ENCODE measurements at regions not wholly inside any gene's neighbourhood (a gene's known extent, or its start where the extent isn't known, plus 50 kb on each side); places are given as distances from the start of the nearest gene placed in this dataset.

DNA sequence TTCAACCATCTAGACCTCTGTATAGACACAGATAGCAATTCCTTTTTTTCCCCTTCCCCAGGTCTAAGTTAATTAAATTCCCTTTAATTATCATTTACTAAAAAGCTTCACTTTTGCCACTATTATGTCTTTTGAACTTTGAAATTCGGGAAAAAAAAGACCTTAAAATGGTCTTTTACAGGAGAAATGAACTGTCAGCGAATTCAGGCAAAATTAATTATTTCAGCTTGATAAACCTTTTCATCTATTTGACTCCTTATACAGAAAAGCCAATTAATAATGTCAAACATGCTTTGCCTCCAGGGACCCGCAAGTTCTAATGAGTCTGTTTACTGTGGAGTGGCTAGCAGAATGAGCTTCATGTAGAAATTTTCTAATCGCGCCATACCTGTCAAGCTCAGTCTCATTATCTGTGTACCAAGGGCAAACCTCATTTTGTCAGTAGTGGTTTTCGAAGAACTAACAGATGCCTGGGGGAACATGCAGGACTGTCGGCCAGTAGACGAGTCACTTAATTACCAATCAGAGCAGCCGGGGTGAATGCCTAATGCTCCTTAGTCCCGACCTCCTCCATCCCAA lies 287.7 kb downstream of the INSIG2 start:
- no peaks in the 10 kb centered on the region for H3K79me2 ChIP-seq (ENCODE audit: insufficient read depth, low read length)
- H3K36me3 ChIP-seq (ENCODE audit: insufficient read depth, low read length) = no peaks in the 10 kb centered on the region
- no peak overlapping the region for H3K27ac ChIP-seq (ENCODE audit: low read depth, low read length)
- H2AFZ ChIP-seq (ENCODE audit: low read length) = no peak overlapping the region
- no peak overlapping the region for H3K4me2 ChIP-seq (ENCODE audit: insufficient read depth, low read length)
- TF ChIP-seq, protein P1, sequence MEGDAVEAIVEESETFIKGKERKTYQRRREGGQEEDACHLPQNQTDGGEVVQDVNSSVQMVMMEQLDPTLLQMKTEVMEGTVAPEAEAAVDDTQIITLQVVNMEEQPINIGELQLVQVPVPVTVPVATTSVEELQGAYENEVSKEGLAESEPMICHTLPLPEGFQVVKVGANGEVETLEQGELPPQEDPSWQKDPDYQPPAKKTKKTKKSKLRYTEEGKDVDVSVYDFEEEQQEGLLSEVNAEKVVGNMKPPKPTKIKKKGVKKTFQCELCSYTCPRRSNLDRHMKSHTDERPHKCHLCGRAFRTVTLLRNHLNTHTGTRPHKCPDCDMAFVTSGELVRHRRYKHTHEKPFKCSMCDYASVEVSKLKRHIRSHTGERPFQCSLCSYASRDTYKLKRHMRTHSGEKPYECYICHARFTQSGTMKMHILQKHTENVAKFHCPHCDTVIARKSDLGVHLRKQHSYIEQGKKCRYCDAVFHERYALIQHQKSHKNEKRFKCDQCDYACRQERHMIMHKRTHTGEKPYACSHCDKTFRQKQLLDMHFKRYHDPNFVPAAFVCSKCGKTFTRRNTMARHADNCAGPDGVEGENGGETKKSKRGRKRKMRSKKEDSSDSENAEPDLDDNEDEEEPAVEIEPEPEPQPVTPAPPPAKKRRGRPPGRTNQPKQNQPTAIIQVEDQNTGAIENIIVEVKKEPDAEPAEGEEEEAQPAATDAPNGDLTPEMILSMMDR (IDR thresholded peaks at IDR 0.05; ENCODE audit: extremely low read depth, low read depth, low read length) = no peak
- no peak for DNase-seq (ENCODE audit: insufficient read length, low spot score, missing footprints)
- H4K20me1 ChIP-seq (ENCODE audit: insufficient read depth, low read length) = no peaks in the 10 kb centered on the region
- H3K4me3 ChIP-seq (ENCODE audit: insufficient read depth, low read length) = no peak overlapping the region
- H3K27me3 ChIP-seq (ENCODE audit: insufficient read depth, low read length) = peaks cover 5% of the 10 kb centered on the region
- no peaks in the 10 kb centered on the region for H3K9me3 ChIP-seq (ENCODE audit: low read depth, low read length)
- H3K4me1 ChIP-seq (ENCODE audit: insufficient read depth, low read length) = no peaks in the 10 kb centered on the region

DNA sequence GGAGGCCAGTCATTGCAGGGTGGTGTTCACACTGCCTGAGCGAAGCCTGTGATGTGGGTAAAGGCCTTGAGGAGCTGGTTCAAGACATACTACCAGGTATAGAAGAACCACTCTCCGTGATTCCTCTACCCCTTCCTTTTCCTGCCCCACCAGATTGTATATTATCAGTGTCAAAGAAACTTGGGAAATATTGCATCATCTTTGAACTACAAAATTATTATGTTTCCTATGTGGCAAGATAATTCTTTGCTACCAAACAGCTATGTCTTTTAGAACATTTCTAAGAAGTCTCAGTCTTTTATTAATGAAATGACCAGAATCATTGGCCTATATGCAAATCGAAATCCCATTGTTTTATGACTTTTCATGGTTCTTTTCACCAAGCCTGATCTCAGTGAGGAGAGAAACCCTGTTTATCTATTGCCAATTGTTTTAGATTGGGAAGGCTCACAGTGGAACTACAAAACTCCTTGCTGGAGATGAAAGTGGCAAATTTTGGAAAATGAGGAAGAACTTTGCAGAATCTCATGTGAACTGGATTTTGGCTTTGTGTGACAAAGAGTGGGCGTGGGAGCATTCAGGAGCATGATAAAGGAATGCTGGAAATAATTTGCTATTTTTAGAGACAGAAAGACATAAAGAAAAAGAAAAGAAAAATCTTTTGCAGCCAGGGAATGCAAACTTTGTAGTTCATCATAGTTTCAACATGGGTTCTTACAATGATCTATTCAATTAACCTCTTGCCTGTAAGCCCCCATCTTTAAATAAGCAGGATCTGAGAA lies 286.9 kb downstream of the INSIG2 start:
- Histone ChIP-seq H3K4me2 (ENCODE audit: insufficient read depth, low read length) (no peak overlapping the region), H2AFZ (ENCODE audit: low read length) (no peak overlapping the region), H4K20me1 (ENCODE audit: insufficient read depth, low read length) (no peaks in the 10 kb centered on the region), H3K4me3 (ENCODE audit: insufficient read depth, low read length) (no peak overlapping the region), H3K79me2 (ENCODE audit: insufficient read depth, low read length) (no peaks in the 10 kb centered on the region), H3K27ac (ENCODE audit: low read depth, low read length) (no peak overlapping the region), H3K9me3 (ENCODE audit: low read depth, low read length) (no peaks in the 10 kb centered on the region), H3K27me3 (ENCODE audit: insufficient read depth, low read length) (peaks cover 5% of the 10 kb centered on the region), H3K36me3 (ENCODE audit: insufficient read depth, low read length) (no peaks in the 10 kb centered on the region), H3K4me1 (ENCODE audit: insufficient read depth, low read length) (no peaks in the 10 kb centered on the region)
- TF ChIP-seq, protein P1 (IDR thresholded peaks at IDR 0.05; ENCODE audit: extremely low read depth, low read depth, low read length) = no peak
- no peak for DNase-seq (ENCODE audit: insufficient read length, low spot score, missing footprints)

DNA sequence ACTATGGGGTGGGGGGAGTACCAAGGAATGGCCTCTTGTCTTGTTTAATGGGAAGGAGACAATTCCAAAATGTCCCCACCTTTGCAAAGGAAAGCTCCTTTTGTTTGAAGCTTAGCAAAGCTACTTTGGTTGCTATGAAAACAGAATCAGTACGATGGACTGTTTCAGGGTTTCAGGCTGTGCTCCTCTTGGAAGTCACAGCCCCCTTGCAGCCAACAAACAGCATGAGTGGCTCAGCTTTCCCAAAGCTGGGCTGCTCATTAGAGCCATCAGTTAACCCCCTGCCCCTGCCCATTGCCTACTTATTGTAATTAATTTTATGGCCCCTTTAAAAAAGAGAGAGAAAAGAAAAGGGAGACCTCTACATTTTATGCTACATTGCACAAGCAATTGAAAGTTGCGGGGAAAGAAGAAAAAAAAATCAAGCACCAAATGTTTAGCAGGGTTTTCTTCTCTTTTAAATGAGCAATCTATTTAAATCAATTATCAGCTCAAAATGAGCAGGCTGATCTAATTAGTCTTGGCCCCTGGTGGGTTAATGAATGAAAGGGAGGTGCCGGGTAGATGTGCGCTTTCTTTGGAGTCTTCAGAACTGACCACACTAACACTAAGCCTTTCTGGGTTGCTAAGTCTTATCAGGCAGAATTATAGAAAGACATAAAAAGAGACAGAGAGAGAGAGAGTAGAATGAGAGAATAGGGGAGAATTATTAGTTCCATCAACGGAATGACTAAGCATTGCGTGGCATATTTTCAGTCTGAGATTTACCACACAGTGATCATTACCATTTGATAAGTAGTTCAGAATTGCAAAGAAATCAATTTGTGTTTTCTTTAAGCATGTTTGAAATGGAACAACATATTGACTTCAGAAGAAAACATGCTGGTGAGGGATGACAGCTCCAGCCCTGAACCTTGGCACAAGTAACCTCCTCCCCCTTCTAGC lies 284.9 kb downstream of the INSIG2 start:
- H3K79me2 ChIP-seq (ENCODE audit: insufficient read depth, low read length) = no peaks in the 10 kb centered on the region
- H3K27ac ChIP-seq (ENCODE audit: low read depth, low read length) = no peak overlapping the region
- DNase-seq (ENCODE audit: insufficient read length, low spot score, missing footprints) = no peak
- no peak overlapping the region for H2AFZ ChIP-seq (ENCODE audit: low read length)
- no peak overlapping the region for H3K4me2 ChIP-seq (ENCODE audit: insufficient read depth, low read length)
- H3K36me3 ChIP-seq (ENCODE audit: insufficient read depth, low read length) = no peaks in the 10 kb centered on the region
- H3K9me3 ChIP-seq (ENCODE audit: low read depth, low read length) = no peaks in the 10 kb centered on the region
- no peak overlapping the region for H3K4me3 ChIP-seq (ENCODE audit: insufficient read depth, low read length)
- no peaks in the 10 kb centered on the region for H3K4me1 ChIP-seq (ENCODE audit: insufficient read depth, low read length)
- no peaks in the 10 kb centered on the region for H4K20me1 ChIP-seq (ENCODE audit: insufficient read depth, low read length)
- TF ChIP-seq, protein P1 (IDR thresholded peaks at IDR 0.05; ENCODE audit: extremely low read depth, low read depth, low read length) = no peak
- H3K27me3 ChIP-seq (ENCODE audit: insufficient read depth, low read length) = peaks cover 5% of the 10 kb centered on the region
